Activated naive CD4-positive, alpha-beta T cell treated with anti-CD3 and anti-CD28 coated beads, Interleukin-2, amount 10 ng/mL, durations not matched to agents 7 days and 5 days (primary cell): ENCODE measurements at regions not wholly inside any gene's neighbourhood (a gene's known extent, or its start where the extent isn't known, plus 50 kb on each side); places are given as distances from the start of the nearest gene placed in this dataset.
"Not testable (repeated sequence)": the region's sequence is repeated elsewhere in the genome, so short reads cannot be mapped to it uniquely, and the experiment has no call there.

Source experiments
- CTCF ChIA-PET: fragments of 350-600 bp; sonication (Branson Sonifier 250); formaldehyde crosslinking; loops from one replicate; lab custom pipeline; 2021; ENCODE audit warnings: antibody characterized with exemption; lab: Charles Lee
- DNase-seq: peaks from one replicate; pipeline ENCODE4 v3.0.0-alpha.2; 2020
- H3K27ac Mint-ChIP-seq: one replicate; pipeline ENCODE4 v1.8.0; 2021; ENCODE audit warnings: mild to moderate bottlenecking, moderate library complexity, mixed read lengths
- H3K27me3 Mint-ChIP-seq: one replicate; pipeline ENCODE4 v1.8.0; 2021; ENCODE audit warnings: mild to moderate bottlenecking, mixed read lengths
- H3K36me3 Mint-ChIP-seq: one replicate; pipeline ENCODE4 v1.8.0; 2021; ENCODE audit warnings: mixed read lengths
- H3K4me1 Mint-ChIP-seq: one replicate; pipeline ENCODE4 v1.8.0; 2021; ENCODE audit warnings: mixed read lengths
- H3K4me3 Mint-ChIP-seq: one replicate; pipeline ENCODE4 v1.8.0; 2021; ENCODE audit warnings: mild to moderate bottlenecking, moderate library complexity, mixed read lengths
- H3K9me3 Mint-ChIP-seq: one replicate; pipeline ENCODE4 v1.8.0; 2021; ENCODE audit warnings: mixed read lengths

DNA sequence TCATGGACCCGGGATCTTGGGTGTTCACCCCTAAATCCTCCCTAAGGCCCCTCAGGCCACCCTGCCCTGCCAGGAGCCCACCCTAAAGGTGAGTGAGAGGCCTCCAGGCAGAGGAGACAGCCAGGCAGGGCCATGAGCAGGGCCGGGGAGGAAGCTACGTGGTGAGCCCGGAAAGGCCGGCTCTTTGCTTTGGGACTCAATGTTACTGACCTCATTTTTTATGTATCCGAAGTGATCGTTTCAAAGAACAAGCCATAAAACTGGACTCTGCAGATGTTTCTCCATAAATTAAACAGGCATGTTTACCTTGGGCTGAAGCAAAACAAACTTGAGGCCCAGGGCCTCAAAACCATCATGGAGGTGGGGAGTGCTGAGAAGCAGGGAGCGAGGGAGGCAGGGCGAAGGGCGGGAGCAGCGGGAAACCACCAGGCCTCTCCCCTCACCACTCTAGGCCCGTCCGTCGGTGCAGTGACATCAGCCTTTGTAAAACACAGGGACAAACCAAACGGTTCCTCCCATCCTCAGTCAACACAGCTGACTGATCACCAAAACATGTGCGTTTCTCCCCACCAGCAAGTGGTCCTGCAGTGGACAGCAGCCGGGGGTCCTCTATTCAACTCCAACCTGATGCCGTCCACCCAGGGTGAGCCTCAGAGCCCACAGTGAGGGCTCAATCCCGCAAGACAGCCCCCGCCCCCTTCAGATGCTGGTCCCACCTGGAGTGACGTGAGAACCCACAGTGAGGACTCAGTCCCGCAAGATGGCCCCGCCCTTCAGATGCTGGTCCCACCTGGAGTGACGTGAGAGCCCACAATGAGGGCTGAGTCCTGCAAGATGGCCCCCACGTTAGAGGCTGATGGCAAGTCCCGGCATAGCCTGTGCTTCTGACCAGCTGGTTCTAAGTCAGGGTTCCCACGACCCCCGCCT is 102.9 kb upstream of the LRPAP1 start:
- CTCF ChIA-PET, result no interaction called here

DNA sequence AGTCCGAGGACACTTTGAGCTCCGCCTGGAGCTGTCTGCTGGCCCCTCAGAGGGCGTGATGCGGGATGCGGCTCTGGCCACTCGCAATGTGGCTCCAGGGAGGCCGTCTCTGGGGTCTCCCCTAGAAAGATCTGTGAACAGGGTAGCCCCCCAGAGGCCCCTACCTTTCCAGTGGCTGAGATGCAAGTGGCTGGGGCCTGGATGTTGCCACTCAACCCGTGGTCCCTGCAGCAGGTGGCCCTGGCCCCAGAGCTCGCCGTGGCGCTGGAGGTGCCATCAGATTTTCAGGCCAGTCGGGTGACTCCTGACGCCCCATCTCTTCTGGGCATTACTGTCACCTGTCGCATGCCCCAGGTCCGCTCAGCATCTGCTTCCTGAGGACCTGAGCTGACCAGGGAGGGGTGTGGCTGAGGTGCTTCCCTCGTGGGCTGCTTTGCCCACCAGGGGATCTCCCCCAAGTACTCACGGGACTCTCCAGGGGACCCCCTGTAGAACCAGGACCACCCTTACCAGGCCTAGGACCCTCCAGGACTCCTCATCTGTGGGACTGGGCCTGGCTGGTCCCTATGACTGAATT is 102.1 kb upstream of the LRPAP1 start:
- H3K9me3 Mint-ChIP-seq, result no peaks in the 10 kb centered on the region
- H3K4me1 Mint-ChIP-seq, result no peaks in the 10 kb centered on the region
- CTCF ChIA-PET, result no interaction called here
- no peak for DNase-seq
- H3K4me3 Mint-ChIP-seq, result no peak overlapping the region
- H3K27ac Mint-ChIP-seq, result no peak overlapping the region
- H3K36me3 Mint-ChIP-seq, result no peaks in the 10 kb centered on the region
- H3K27me3 Mint-ChIP-seq, result peaks cover 3% of the 10 kb centered on the region

More for the DNA sequence above, 102.9 kb upstream of the LRPAP1 start:
- Mint-ChIP-seq H3K9me3 (no peaks in the 10 kb centered on the region), H3K27me3 (peaks cover 3% of the 10 kb centered on the region), H3K27ac (no peak overlapping the region), H3K4me1 (no peaks in the 10 kb centered on the region), H3K4me3 (no peak overlapping the region), H3K36me3 (no peaks in the 10 kb centered on the region)
- DNase-seq, result no peak

DNA sequence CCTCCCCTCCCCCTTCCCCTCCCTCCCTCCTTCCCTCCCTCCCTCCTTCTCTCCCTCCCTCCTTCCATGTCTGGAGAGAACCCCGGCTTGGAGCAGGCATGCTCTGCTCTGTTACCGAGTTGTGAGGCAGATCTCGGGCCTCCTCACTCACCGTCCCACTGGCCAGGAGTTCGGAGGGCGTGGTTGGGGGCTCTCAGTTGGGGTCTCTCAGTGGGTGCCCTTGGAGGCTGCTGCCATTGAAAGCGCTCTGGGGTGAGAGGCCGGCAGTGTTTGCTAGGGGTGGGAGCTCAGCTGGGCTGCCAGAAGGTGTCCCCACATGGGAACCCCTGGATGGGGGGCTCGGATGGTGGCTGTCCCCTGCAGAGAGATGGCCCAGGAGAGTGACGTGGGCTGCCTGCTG is 101.1 kb upstream of the LRPAP1 start:
- H3K27ac Mint-ChIP-seq, H3K9me3 Mint-ChIP-seq, DNase-seq, H3K27me3 Mint-ChIP-seq, H3K36me3 Mint-ChIP-seq, H3K4me1 Mint-ChIP-seq, CTCF ChIA-PET, H3K4me3 Mint-ChIP-seq: not testable (repeated sequence)

DNA sequence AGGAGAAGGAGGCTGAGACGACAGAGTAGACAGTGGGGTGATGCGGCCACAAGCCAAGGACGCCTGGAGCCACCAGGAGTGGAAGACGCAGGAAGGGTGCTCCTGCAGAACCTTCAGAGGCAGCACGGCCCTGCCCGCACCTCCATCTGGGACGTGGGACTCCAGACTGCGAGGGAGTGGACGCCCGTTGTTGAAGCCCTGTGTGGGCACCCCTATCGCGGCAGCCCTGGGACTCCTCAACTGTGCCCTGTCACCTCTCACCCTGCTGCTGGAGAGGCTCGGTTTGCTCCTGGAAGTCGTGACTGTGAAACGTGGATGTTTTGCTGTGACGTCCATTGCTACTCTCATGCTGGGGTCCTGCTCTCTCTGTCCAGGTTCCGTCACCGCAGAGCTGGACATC is 100.6 kb upstream of the LRPAP1 start:
- DNase-seq, CTCF ChIA-PET, H3K9me3 Mint-ChIP-seq, H3K27me3 Mint-ChIP-seq, H3K4me1 Mint-ChIP-seq, H3K36me3 Mint-ChIP-seq, H3K27ac Mint-ChIP-seq, H3K4me3 Mint-ChIP-seq: not testable (repeated sequence)

DNA sequence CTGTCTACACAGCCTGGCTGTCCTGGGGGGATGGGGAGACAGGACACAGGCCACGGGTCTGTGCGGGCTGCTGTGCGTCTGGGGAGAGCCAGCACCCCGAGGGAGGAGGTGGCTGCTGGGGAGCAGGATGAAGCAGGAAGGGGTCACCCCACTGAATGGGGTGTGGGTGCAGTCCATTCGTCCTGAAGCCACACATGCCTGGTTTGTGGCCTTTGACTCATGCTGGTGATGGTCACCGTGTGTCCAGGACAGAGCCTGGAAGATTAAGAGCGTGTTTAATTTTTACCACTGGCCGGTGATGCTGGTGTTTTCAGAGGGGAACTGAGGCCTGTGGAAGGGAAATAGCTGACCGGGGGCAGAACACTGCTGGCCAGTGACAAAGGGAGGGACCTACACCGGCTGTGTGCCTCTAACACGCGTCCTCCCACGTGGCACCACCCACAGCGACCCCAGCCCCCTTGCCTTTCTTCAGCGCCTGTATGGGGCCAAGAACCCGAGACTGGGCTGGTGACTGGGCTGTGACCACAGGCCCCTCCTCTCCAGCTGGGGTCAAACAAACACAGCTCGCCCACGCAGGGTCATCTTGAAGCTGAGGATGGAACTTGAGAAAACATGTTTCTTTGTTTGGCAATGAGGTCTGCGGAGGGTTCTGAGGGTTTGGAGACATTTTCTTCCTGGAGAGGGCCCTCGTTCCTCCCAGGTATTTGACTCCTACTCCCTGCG is 99.5 kb upstream of the LRPAP1 start:
- H3K27me3 Mint-ChIP-seq, H3K27ac Mint-ChIP-seq, DNase-seq, H3K4me1 Mint-ChIP-seq, CTCF ChIA-PET, H3K4me3 Mint-ChIP-seq, H3K9me3 Mint-ChIP-seq, H3K36me3 Mint-ChIP-seq: not testable (repeated sequence)

DNA sequence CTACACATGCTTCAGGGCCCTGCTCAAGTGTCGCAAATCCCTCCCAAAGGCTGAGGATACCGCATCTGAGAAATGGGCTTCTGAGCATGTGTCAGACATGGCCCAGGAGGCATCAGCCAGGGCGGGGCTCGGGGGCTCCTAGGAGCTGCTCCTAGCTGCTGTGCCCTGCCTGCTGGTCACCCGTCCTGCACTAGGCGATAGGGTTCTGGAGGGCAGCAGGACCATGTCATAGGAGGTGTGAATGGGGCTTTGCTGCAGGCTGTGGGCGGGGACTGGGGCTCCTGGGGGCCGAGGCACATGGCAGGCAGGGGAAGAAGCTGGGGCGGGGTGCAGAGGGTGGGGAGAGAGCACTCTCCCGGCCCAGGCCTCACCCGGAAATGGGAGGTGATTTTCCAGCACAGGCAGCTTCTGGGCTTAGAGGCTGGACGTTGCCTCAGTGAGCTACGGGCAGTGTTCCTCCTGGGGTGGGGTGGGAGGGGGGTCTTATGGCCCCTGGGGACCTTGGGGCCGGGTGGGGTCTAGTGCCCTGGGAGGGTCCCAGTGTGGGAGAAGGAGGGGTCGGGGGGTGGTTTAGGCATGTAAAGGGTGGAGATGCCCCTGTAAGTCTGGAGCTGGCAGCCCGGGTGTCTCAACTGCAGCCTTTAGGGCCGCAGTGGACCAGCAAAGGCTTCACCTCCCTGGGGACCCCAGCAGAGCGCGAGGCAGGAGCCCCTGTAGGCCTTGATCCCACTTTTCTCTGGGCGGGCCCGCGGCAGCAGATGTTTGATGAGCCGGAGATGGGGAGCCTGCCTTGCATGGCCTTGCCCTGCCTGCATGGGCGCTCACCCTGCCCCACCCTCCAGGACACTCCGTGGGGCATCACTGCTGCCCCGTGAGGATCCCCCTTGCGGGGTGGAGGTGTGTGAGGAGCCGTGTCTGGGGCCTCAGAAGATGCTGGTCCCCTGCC is 98.6 kb upstream of the LRPAP1 start:
- Mint-ChIP-seq H3K27me3 (no peaks in the 10 kb centered on the region), H3K27ac (no peak overlapping the region), H3K4me3 (no peak overlapping the region), H3K4me1 (no peaks in the 10 kb centered on the region), H3K9me3 (no peaks in the 10 kb centered on the region), H3K36me3 (no peaks in the 10 kb centered on the region)
- CTCF ChIA-PET, result no interaction called here
- no peak for DNase-seq

DNA sequence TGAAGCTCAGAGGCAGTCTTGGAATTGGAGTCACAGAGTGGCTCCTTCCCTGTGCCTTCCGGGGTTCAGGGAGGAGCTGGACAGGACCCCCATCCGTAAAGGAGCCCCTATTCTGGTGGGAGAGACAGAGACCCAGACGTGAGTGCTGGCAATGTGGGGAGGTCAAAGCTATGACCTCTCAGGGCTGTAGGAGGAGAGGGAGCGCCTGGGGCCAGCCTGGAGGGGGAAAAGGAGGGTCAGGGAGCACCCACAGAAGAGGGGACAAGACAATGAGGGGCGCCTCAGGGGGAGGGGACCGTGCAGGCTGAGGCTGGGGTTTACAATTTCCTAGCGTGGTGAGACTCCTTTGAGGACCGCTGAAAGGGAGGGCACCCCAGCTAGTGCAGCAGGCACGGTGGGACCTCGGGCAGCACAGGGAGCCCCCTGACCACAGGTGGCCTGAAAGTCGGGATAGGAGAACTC is 97.9 kb upstream of the LRPAP1 start:
- no peaks in the 10 kb centered on the region for H3K4me1 Mint-ChIP-seq
- H3K4me3 Mint-ChIP-seq, result no peak overlapping the region
- DNase-seq, result no peak
- CTCF ChIA-PET, result no interaction called here
- H3K9me3 Mint-ChIP-seq, result no peaks in the 10 kb centered on the region
- no peak overlapping the region for H3K27ac Mint-ChIP-seq
- no peaks in the 10 kb centered on the region for H3K27me3 Mint-ChIP-seq
- H3K36me3 Mint-ChIP-seq, result no peaks in the 10 kb centered on the region

DNA sequence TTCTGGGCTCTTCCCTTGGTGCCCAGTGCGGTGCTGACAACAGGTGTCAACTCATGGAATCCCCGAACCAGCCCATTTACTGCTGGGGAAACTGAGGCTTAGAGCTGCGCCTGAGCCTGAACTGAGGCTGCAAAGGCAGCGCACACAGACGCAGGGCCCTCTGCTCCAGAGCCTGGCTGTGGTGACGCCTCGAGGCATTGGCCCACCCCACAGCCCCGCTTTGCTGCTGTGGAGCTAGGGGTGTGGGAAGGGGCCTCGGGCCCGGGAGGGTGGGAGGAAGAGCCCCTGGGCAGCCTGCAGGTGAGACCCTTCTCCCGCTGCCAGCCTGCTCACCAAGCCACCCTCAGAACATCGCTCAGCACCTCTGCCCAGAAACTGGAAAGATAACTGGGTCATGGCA is 97.4 kb upstream of the LRPAP1 start:
- Mint-ChIP-seq H3K4me1 (no peaks in the 10 kb centered on the region), H3K27me3 (no peaks in the 10 kb centered on the region), H3K36me3 (no peaks in the 10 kb centered on the region), H3K4me3 (no peak overlapping the region), H3K27ac (no peak overlapping the region), H3K9me3 (no peaks in the 10 kb centered on the region)
- CTCF ChIA-PET, result no interaction called here
- DNase-seq, result no peak

DNA sequence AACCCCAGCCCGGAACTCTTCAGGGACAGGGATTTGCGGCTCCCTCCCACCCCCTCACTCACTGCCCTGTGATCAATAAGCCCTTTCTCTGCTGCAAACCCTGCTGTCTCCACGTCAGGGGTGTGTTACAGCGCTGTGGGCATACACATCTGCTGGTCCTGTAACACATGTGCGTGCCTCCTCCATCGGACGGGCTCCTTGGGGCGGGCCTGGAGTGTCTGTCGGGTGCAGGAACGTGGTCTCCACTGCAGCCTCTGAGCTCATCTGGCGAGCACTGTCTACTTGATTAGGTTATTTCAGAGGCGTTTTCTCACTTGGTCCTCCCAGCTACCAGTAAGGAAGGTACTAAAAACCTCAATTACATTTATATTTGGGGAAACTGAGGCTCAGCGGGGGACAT is 97.0 kb upstream of the LRPAP1 start:
- H3K27ac Mint-ChIP-seq, DNase-seq, H3K4me1 Mint-ChIP-seq, H3K36me3 Mint-ChIP-seq, CTCF ChIA-PET, H3K4me3 Mint-ChIP-seq, H3K27me3 Mint-ChIP-seq, H3K9me3 Mint-ChIP-seq: not testable (repeated sequence)

DNA sequence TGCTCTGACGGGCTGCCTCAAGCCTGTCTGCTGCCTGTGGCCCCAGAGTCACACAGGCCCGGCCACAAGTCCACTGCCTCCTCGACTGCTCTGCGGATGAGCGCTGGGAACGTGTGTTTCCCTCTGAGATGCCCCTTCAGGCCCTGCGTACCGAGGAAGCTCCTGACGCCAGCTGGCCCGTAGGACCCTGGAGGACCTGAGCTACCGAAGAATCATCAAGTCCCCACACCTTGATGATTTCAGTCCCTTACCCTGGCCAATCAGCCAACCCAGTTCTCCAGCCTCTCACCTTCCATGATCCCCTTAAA is 96.6 kb upstream of the LRPAP1 start:
- H3K27me3 Mint-ChIP-seq, result peaks cover 3% of the 10 kb centered on the region
- no peak for DNase-seq
- no peak overlapping the region for H3K27ac Mint-ChIP-seq
- no peaks in the 10 kb centered on the region for H3K36me3 Mint-ChIP-seq
- CTCF ChIA-PET, result no interaction called here
- H3K9me3 Mint-ChIP-seq, result no peaks in the 10 kb centered on the region
- no peaks in the 10 kb centered on the region for H3K4me1 Mint-ChIP-seq
- no peak overlapping the region for H3K4me3 Mint-ChIP-seq

DNA sequence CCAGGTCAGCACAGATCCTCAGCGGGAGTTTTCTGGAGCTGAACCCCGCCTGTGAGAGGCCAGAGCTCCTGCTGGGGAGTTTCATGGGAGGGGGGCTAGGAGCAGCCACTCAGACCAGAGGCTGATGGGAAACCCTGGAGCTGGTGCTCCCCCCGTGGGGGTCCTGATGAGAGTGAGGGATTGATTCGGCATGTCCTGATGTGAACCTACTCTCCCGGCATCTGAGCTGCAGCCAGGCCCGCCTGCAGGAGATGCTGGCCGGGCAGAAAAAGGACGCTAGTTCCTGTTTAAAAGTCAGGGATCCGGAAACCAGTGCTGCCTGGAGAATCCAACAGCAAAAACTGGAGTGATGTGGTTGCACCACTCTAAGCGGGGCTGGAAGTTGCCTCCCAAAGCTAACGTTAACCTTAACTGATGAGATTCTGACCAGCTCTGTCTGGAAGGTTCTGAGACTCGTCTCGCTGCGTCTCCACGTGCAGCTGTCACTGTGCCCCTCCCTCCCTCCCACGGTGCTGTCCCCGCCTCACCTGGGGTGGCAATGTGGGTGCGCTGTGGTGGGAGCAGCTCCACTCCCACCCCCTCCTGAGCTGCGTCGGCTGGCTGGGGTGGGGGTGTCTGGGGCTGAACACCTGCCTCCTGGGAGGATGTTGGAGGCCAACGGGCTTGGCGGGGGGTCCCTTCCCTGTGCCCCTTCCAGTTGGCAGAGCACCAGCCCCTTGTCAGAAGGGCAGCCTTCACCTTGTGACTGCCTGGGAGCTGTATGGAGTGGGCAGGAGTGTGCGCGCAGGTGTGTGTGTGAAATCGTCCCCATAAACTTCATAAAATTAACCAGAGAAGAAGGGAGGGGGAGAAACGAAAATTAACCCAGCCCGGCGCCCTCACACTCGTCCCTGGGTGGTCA is 96.0 kb upstream of the LRPAP1 start:
- H3K4me1 Mint-ChIP-seq, H3K36me3 Mint-ChIP-seq, DNase-seq, H3K9me3 Mint-ChIP-seq, CTCF ChIA-PET, H3K27ac Mint-ChIP-seq, H3K4me3 Mint-ChIP-seq, H3K27me3 Mint-ChIP-seq: not testable (repeated sequence)

DNA sequence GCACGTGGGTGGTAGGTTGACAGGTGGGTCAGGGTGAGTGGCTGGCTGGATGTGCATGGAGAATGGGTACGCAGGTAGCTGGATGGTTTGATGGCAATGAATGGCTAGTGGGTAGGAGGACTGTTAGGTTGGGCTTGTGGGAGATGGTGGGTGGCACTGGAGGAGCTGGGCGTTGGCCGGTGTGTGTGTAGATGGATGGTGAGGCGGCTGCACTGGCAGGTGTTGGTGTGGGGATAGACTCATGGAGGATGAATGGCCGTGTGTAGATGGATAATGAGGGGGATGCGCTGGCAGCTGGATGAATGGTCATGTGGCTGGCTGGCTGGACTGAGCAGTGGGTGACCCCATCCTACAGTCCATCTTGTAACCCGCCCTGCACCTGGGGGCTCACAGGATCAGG is 95.2 kb upstream of the LRPAP1 start:
- CTCF ChIA-PET, H3K27ac Mint-ChIP-seq, H3K36me3 Mint-ChIP-seq, H3K4me1 Mint-ChIP-seq, DNase-seq, H3K9me3 Mint-ChIP-seq, H3K4me3 Mint-ChIP-seq: not testable (repeated sequence)
- peaks cover 11% of the 10 kb centered on the region for H3K27me3 Mint-ChIP-seq

DNA sequence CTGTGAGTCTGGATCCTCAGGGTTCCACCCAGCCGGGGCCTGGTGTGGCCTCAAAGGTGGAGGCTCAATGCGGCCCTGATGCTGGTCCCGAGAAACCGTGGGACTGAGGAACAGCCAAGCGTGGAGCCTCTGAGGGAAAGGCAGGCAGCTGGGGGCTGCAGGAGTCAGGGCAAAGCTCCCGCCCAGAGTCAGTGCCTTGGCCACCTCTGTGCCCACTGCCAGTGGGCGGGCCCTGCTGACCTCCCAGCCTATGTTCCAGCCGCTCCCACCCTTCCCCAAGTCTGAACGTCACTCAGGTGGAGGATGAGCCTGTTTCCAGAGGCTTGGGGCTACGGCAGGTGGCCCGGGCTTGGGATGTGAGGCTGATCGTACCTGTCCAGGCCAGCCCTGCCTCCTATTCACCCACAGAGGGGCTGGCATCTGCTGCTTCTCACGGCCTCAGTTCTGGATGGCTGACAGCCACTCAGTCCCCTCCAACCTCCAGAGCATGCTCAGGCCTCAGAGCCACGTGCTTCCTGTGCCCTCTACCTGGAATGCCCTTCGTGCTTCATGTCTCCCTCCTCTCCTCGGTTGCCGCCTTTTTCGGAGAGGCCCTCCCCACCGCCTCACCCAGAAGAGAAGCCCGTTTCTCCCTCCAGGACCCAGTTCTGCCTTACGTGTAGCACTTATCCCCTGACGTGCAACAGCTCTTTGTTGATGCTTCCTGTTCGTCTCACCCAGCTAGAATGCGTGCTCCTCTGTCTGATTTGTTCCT is 94.1 kb upstream of the LRPAP1 start:
- H3K4me1 Mint-ChIP-seq, H3K9me3 Mint-ChIP-seq, H3K27ac Mint-ChIP-seq, H3K4me3 Mint-ChIP-seq, CTCF ChIA-PET, DNase-seq, H3K36me3 Mint-ChIP-seq: not testable (repeated sequence)
- peaks cover 11% of the 10 kb centered on the region for H3K27me3 Mint-ChIP-seq
